Activated T-cell treated with anti-CD3 and anti-CD28 coated beads for 48 hours (primary cell): ENCODE measurements at regions not wholly inside any gene's neighbourhood (a gene's known extent, or its start where the extent isn't known, plus 50 kb on each side); places are given as distances from the start of the nearest gene placed in this dataset.
"Not testable (repeated sequence)": the region's sequence is repeated elsewhere in the genome, so short reads cannot be mapped to it uniquely, and the experiment has no call there.

Experiments used
- DNase-seq: peaks from one replicate; pipeline ENCODE4 v3.0.0-alpha.2; 2020; ENCODE audit warnings: low read depth

- DNase-seq, result no peak
Observed at GRCh38 chr3:110894574-110894973, 177.0 kb upstream of the NECTIN3 start.

GRCh38 chr3:110895054-110895453, 176.6 kb upstream of the NECTIN3 start:
- DNase-seq, result no peak

GRCh38 chr3:110897046-110897445, 174.6 kb upstream of the NECTIN3 start:
- DNase-seq, result no peak

GRCh38 chr3:110900576-110900975, 171.0 kb upstream of the NECTIN3 start:
- DNase-seq, result no peak

- DNase-seq, result no peak
Observed at GRCh38 chr3:110901536-110901935, 170.1 kb upstream of the NECTIN3 start.

GRCh38 chr3:110902453-110903085, 169.0 kb upstream of the NECTIN3 start:
- DNase-seq, result no peak

GRCh38 chr3:110903771-110904519, 167.7 kb upstream of the NECTIN3 start:
- no peak for DNase-seq

- no peak for DNase-seq
Observed at GRCh38 chr3:110904520-110904890, 167.1 kb upstream of the NECTIN3 start.

- no peak for DNase-seq
Observed at GRCh38 chr3:110905121-110905520, 166.5 kb upstream of the NECTIN3 start.

- no peak for DNase-seq
Observed at GRCh38 chr3:110909839-110910238, 161.8 kb upstream of the NECTIN3 start.

GRCh38 chr3:110910346-110910955, 161.2 kb upstream of the NECTIN3 start:
- no peak for DNase-seq

GRCh38 chr3:110918963-110919362, 152.7 kb upstream of the NECTIN3 start:
- DNase-seq, result no peak

- no peak for DNase-seq
Observed at GRCh38 chr3:110925798-110926197, 145.8 kb upstream of the NECTIN3 start.

GRCh38 chr3:110928016-110928662, 143.5 kb upstream of the NECTIN3 start:
- DNase-seq, result no peak

- no peak for DNase-seq
Observed at GRCh38 chr3:110929816-110930215, 141.8 kb upstream of the NECTIN3 start.

GRCh38 chr3:110932567-110932966, 139.0 kb upstream of the NECTIN3 start:
- no peak for DNase-seq

- no peak for DNase-seq
Observed at GRCh38 chr3:110933821-110934426, 137.7 kb upstream of the NECTIN3 start.

- no peak for DNase-seq
Observed at GRCh38 chr3:110938629-110939028, 133.0 kb upstream of the NECTIN3 start.

- no peak for DNase-seq
Observed at GRCh38 chr3:110940055-110940454, 131.6 kb upstream of the NECTIN3 start.

GRCh38 chr3:110944782-110945181, 126.8 kb upstream of the NECTIN3 start:
- no peak for DNase-seq

- DNase-seq, result no peak
Observed at GRCh38 chr3:110946810-110947209, 124.8 kb upstream of the NECTIN3 start.

- not testable (repeated sequence) for DNase-seq
Observed at GRCh38 chr3:110949194-110949593, 122.4 kb upstream of the NECTIN3 start.
